ENCODE measurements at regions not wholly inside any gene's neighbourhood (a gene's known extent, or its start where the extent isn't known, plus 50 kb on each side); places are given as distances from the start of the nearest gene placed in this dataset.

DNA sequence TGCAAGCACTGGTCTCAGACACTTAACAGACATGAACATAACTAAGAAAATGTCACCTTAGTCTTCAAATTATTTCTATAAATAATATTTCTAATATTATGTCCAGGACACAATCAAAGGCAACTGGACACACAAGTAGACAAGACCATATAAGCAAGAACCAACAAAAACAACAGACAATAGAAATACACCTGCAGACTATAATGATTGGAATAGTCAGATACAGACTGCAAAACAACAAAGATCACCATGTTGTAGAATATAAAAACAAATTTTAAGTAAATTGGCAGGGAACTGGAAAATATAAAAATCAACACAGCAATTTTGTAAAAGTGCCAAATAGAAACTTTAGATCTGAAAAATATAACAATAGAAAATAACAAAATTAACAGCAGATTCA is 220.7 kb downstream of the CLCN4 start:
- no peak for TF ChIP-seq ZNF311 (tag by site-specific recombination; IDR thresholded peaks at IDR 0.05; ENCODE audit: borderline replicate concordance)
- no peak for TF ChIP-seq ZNF707 (tag by site-specific recombination; IDR thresholded peaks at IDR 0.05)
- no peak for TF ChIP-seq ZNF777 (tag by site-specific recombination; IDR thresholded peaks at IDR 0.05; ENCODE audit: borderline replicate concordance)
- TF ChIP-seq, protein P1, sequence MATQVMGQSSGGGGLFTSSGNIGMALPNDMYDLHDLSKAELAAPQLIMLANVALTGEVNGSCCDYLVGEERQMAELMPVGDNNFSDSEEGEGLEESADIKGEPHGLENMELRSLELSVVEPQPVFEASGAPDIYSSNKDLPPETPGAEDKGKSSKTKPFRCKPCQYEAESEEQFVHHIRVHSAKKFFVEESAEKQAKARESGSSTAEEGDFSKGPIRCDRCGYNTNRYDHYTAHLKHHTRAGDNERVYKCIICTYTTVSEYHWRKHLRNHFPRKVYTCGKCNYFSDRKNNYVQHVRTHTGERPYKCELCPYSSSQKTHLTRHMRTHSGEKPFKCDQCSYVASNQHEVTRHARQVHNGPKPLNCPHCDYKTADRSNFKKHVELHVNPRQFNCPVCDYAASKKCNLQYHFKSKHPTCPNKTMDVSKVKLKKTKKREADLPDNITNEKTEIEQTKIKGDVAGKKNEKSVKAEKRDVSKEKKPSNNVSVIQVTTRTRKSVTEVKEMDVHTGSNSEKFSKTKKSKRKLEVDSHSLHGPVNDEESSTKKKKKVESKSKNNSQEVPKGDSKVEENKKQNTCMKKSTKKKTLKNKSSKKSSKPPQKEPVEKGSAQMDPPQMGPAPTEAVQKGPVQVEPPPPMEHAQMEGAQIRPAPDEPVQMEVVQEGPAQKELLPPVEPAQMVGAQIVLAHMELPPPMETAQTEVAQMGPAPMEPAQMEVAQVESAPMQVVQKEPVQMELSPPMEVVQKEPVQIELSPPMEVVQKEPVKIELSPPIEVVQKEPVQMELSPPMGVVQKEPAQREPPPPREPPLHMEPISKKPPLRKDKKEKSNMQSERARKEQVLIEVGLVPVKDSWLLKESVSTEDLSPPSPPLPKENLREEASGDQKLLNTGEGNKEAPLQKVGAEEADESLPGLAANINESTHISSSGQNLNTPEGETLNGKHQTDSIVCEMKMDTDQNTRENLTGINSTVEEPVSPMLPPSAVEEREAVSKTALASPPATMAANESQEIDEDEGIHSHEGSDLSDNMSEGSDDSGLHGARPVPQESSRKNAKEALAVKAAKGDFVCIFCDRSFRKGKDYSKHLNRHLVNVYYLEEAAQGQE (tag by site-specific recombination; IDR thresholded peaks at IDR 0.05): no peak
- TF ChIP-seq, protein P2, sequence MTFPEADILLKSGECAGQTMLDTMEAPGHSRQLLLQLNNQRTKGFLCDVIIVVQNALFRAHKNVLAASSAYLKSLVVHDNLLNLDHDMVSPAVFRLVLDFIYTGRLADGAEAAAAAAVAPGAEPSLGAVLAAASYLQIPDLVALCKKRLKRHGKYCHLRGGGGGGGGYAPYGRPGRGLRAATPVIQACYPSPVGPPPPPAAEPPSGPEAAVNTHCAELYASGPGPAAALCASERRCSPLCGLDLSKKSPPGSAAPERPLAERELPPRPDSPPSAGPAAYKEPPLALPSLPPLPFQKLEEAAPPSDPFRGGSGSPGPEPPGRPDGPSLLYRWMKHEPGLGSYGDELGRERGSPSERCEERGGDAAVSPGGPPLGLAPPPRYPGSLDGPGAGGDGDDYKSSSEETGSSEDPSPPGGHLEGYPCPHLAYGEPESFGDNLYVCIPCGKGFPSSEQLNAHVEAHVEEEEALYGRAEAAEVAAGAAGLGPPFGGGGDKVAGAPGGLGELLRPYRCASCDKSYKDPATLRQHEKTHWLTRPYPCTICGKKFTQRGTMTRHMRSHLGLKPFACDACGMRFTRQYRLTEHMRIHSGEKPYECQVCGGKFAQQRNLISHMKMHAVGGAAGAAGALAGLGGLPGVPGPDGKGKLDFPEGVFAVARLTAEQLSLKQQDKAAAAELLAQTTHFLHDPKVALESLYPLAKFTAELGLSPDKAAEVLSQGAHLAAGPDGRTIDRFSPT (tag by site-specific recombination; IDR thresholded peaks at IDR 0.05): no peak
- TF ChIP-seq ZBTB17 (tag by site-specific recombination; IDR thresholded peaks at IDR 0.05): no peak
- no peak for TF ChIP-seq TRIM28 (IDR thresholded peaks at IDR 0.05; ENCODE audit: borderline replicate concordance, low read length)
- TF ChIP-seq, protein P3, sequence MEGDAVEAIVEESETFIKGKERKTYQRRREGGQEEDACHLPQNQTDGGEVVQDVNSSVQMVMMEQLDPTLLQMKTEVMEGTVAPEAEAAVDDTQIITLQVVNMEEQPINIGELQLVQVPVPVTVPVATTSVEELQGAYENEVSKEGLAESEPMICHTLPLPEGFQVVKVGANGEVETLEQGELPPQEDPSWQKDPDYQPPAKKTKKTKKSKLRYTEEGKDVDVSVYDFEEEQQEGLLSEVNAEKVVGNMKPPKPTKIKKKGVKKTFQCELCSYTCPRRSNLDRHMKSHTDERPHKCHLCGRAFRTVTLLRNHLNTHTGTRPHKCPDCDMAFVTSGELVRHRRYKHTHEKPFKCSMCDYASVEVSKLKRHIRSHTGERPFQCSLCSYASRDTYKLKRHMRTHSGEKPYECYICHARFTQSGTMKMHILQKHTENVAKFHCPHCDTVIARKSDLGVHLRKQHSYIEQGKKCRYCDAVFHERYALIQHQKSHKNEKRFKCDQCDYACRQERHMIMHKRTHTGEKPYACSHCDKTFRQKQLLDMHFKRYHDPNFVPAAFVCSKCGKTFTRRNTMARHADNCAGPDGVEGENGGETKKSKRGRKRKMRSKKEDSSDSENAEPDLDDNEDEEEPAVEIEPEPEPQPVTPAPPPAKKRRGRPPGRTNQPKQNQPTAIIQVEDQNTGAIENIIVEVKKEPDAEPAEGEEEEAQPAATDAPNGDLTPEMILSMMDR (tag by site-specific recombination; IDR thresholded peaks at IDR 0.05): no peak

All from HEK293 (cell line).